Esophagus mucosa (tissue), 1 donor: ENCODE measurements at regions not wholly inside any gene's neighbourhood (a gene's known extent, or its start where the extent isn't known, plus 50 kb on each side); places are given as distances from the start of the nearest gene placed in this dataset.

Experiments used
- ATAC-seq: fragments of 200-7000 bp; cut with Tn5 transposase; one replicate; pipeline ENCODE4 v1.9.1; 2020
- donor health status: DM: yes; HTN: yes; CAD: no.

GRCh38 chr1:105909811-105910210 is 1146.7 kb upstream of the PRMT6 start:
- ATAC-seq, result no peak

- ATAC-seq, result no peak
Measured at GRCh38 chr1:105914403-105914802, 1142.1 kb upstream of the PRMT6 start.

GRCh38 chr1:105934806-105935205 is 1121.7 kb upstream of the PRMT6 start:
- no peak for ATAC-seq

- no peak for ATAC-seq
Measured at GRCh38 chr1:105964879-105965278, 1091.6 kb upstream of the PRMT6 start.

- no peak for ATAC-seq
Measured at GRCh38 chr1:105997516-105997915, 1059.0 kb upstream of the PRMT6 start.

- no peak for ATAC-seq
Measured at GRCh38 chr1:106022312-106022902, 1034.1 kb upstream of the PRMT6 start.

GRCh38 chr1:106027871-106028270 is 1028.6 kb upstream of the PRMT6 start:
- no peak for ATAC-seq

- no peak for ATAC-seq
Measured at GRCh38 chr1:106037526-106037925, 1018.9 kb upstream of the PRMT6 start.

- ATAC-seq, result no peak
Measured at GRCh38 chr1:106038260-106038659, 1018.2 kb upstream of the PRMT6 start.

- ATAC-seq, result no peak
Measured at GRCh38 chr1:106043971-106044370, 1012.5 kb upstream of the PRMT6 start.

GRCh38 chr1:106047210-106047609 is 1009.3 kb upstream of the PRMT6 start:
- ATAC-seq, result no peak

GRCh38 chr1:106049595-106049994 is 1006.9 kb upstream of the PRMT6 start:
- ATAC-seq, result no peak

GRCh38 chr1:106055855-106056254 is 1000.6 kb upstream of the PRMT6 start:
- ATAC-seq, result no peak

GRCh38 chr1:106061586-106062495 is 994.6 kb upstream of the PRMT6 start:
- no peak for ATAC-seq

- no peak for ATAC-seq
Measured at GRCh38 chr1:106063510-106063909, 993.0 kb upstream of the PRMT6 start.

GRCh38 chr1:106072909-106073600 is 983.4 kb upstream of the PRMT6 start:
- no peak for ATAC-seq

- no peak for ATAC-seq
Measured at GRCh38 chr1:106080608-106081325, 975.7 kb upstream of the PRMT6 start.

- no peak for ATAC-seq
Measured at GRCh38 chr1:106111044-106111443, 945.4 kb upstream of the PRMT6 start.

GRCh38 chr1:106113851-106114250 is 942.6 kb upstream of the PRMT6 start:
- no peak for ATAC-seq

GRCh38 chr1:106120789-106121188 is 935.7 kb upstream of the PRMT6 start:
- ATAC-seq, result no peak

- no peak for ATAC-seq
Measured at GRCh38 chr1:106121728-106122127, 934.7 kb upstream of the PRMT6 start.

- ATAC-seq, result no peak
Measured at GRCh38 chr1:106134561-106134960, 921.9 kb upstream of the PRMT6 start.

GRCh38 chr1:106173101-106173500 is 883.4 kb upstream of the PRMT6 start:
- no peak for ATAC-seq
